Keratinocyte (primary cell): ENCODE measurements at regions not wholly inside any gene's neighbourhood (a gene's known extent, or its start where the extent isn't known, plus 50 kb on each side); places are given as distances from the start of the nearest gene placed in this dataset.

Experiments
- DNase-seq: peaks from one replicate; pipeline ENCODE4 v3.0.0-alpha.2; 2011; ENCODE audit warnings: low read depth, missing footprints, low spot score
- FAIRE-seq: peaks from 2 replicates; lab custom pipeline; 2011; peaks lifted over from hg19 to GRCh38; lab: Jason Lieb, UNC
- H2AFZ ChIP-seq: 2 replicates; pipeline ENCODE4 v1.6.0; 2012; ENCODE audit warnings: low read length, control low read depth, inconsistent platforms; ENCODE audit not compliant: control insufficient read depth
- H3K27ac ChIP-seq: 2 replicates; pipeline ENCODE4 v1.5.1; 2011; ENCODE audit warnings: low read length; ENCODE audit not compliant: control insufficient read depth, insufficient read depth
- H3K27me3 ChIP-seq: 3 replicates; pipeline ENCODE4 v1.6.0; 2011; ENCODE audit warnings: low read length; ENCODE audit not compliant: control insufficient read depth, insufficient read depth; ENCODE audit errors: extremely low read depth
- H3K36me3 ChIP-seq, 2 experiments: 2 replicates in 1 of 2; 3 replicates in 1 of 2; pipeline ENCODE4 v1.5.1; 2011; ENCODE audit warnings: low read length in 2 of 2, mild to moderate bottlenecking in 1 of 2; ENCODE audit not compliant: control insufficient read depth in 2 of 2, insufficient read depth in 2 of 2; ENCODE audit errors: extremely low read depth in 1 of 2
- H3K4me1 ChIP-seq: 3 replicates; pipeline ENCODE4 v1.5.1; 2011; ENCODE audit warnings: low read length; ENCODE audit not compliant: control insufficient read depth, insufficient read depth; ENCODE audit errors: extremely low read depth
- H3K4me2 ChIP-seq: 3 replicates; pipeline ENCODE4 v1.6.0; 2011; ENCODE audit warnings: low read depth, low read length; ENCODE audit not compliant: control insufficient read depth, insufficient read depth; ENCODE audit errors: extremely low read depth
- H3K4me3 ChIP-seq, 3 experiments: fragments of 200-600 bp in 1 of 3; sonication (generic) in 1 of 3; 2 replicates in 2 of 3; 3 replicates in 1 of 3; pipeline ENCODE4 v1.5.1; 2011 to 2016; ENCODE audit warnings: low read length in 3 of 3, mild to moderate bottlenecking in 3 of 3, control low read depth in 2 of 3, inconsistent platforms in 1 of 3, low read depth in 1 of 3, mixed read lengths in 1 of 3, mixed run types in 1 of 3, moderate library complexity in 1 of 3; ENCODE audit not compliant: control insufficient read depth in 2 of 3, insufficient read depth in 2 of 3; ENCODE audit errors: extremely low read depth in 1 of 3
- H3K79me2 ChIP-seq: 2 replicates; pipeline ENCODE4 v1.6.0; 2012; ENCODE audit warnings: low read length; ENCODE audit not compliant: control insufficient read depth, insufficient read depth
- H3K9ac ChIP-seq: 3 replicates; pipeline ENCODE4 v1.6.0; 2011; ENCODE audit warnings: low read length; ENCODE audit not compliant: control insufficient read depth, insufficient read depth; ENCODE audit errors: extremely low read depth
- H3K9me1 ChIP-seq: 3 replicates; pipeline ENCODE4 v1.6.0; 2011; ENCODE audit warnings: low read length; ENCODE audit not compliant: control insufficient read depth, insufficient read depth; ENCODE audit errors: extremely low read depth
- H3K9me3 ChIP-seq: 2 replicates; pipeline ENCODE4 v1.5.1; 2012; ENCODE audit warnings: low read depth, low read length; ENCODE audit not compliant: control insufficient read depth
- H4K20me1 ChIP-seq: 3 replicates; pipeline ENCODE4 v1.6.0; 2011; ENCODE audit warnings: low read length; ENCODE audit not compliant: control insufficient read depth, insufficient read depth; ENCODE audit errors: extremely low read depth
- EZH2 ChIP-seq: IDR thresholded peaks from one replicate; pipeline ENCODE4 v1.6.1; 2012; ENCODE audit warnings: inconsistent platforms, mild to moderate bottlenecking, low read length, moderate library complexity
- dilution Hi-C: fragments of 300-500 bp; cut with MboI; formaldehyde crosslinking; loops from one replicate; pipeline ENCODE4 v1.7.0; 2020; ENCODE audit warnings: low sequenced_read_pairs; ENCODE audit not compliant: extremely low pct_ligation_motif_present
- TF ChIP-seq, protein P1 (sequence below), 3 experiments: IDR thresholded peaks in 1 of 3; conservative IDR thresholded peaks in 1 of 3; optimal IDR thresholded peaks in 1 of 3; 2 replicates in 2 of 3; 3 replicates in 1 of 3; pipeline versions ENCODE3 to v1.5.1; 2011; ENCODE audit warnings: low read length in 3 of 3, mild to moderate bottlenecking in 3 of 3, moderate library complexity in 2 of 3, control low read depth in 1 of 3, inconsistent platforms in 1 of 3; ENCODE audit not compliant: insufficient read depth in 2 of 3; ENCODE audit errors: extremely low read depth in 1 of 3

DNA sequence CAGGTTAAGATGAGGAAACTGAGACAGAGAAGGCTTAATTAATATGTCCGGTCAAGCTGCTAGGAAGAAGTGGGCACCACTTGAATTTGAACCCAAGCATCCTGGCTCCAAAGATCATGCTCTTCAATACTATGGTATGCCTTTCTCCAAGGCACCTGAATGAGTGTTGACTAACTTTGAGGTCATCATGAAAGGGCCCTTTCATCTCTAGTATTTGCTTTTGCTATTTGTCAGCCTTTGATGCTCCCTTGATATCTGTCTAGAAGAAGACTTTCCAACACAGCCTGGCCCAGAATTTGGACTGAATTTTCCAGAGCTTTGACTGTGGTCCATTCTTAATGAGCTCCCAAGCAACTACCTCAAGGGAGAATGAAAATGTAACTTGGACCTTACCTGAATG, 179.1 kb upstream of the DKK2 start:
- no peak for DNase-seq
- H3K4me2 ChIP-seq: no peak overlapping the region
- dilution Hi-C loops: no loop called here
- no peak overlapping the region for H3K9ac ChIP-seq
- no peaks in the 10 kb centered on the region for H3K79me2 ChIP-seq
- TF ChIP-seq, protein P1, sequence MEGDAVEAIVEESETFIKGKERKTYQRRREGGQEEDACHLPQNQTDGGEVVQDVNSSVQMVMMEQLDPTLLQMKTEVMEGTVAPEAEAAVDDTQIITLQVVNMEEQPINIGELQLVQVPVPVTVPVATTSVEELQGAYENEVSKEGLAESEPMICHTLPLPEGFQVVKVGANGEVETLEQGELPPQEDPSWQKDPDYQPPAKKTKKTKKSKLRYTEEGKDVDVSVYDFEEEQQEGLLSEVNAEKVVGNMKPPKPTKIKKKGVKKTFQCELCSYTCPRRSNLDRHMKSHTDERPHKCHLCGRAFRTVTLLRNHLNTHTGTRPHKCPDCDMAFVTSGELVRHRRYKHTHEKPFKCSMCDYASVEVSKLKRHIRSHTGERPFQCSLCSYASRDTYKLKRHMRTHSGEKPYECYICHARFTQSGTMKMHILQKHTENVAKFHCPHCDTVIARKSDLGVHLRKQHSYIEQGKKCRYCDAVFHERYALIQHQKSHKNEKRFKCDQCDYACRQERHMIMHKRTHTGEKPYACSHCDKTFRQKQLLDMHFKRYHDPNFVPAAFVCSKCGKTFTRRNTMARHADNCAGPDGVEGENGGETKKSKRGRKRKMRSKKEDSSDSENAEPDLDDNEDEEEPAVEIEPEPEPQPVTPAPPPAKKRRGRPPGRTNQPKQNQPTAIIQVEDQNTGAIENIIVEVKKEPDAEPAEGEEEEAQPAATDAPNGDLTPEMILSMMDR (optimal IDR thresholded peaks at IDR 0.05 in 1 of 3, IDR thresholded peaks at IDR 0.05 in 1 of 3, conservative IDR thresholded peaks at IDR 0.05 in 1 of 3; ENCODE audit: extremely low read depth in 1 of 3, insufficient read depth in 2 of 3, low read length in 3 of 3): no peak
- no peak for TF ChIP-seq EZH2
- H3K9me3 ChIP-seq: no peaks in the 10 kb centered on the region
- no peaks in the 10 kb centered on the region for H3K9me1 ChIP-seq
- H4K20me1 ChIP-seq: no peaks in the 10 kb centered on the region
- H3K27ac ChIP-seq: no peak overlapping the region
- no peaks in the 10 kb centered on the region for H3K36me3 ChIP-seq
- FAIRE-seq: no peak
- no peak overlapping the region for H2AFZ ChIP-seq
- no peak overlapping the region for H3K4me3 ChIP-seq
- peaks cover 5% of the 10 kb centered on the region for H3K4me1 ChIP-seq
- peaks cover 6% of the 10 kb centered on the region for H3K27me3 ChIP-seq

DNA sequence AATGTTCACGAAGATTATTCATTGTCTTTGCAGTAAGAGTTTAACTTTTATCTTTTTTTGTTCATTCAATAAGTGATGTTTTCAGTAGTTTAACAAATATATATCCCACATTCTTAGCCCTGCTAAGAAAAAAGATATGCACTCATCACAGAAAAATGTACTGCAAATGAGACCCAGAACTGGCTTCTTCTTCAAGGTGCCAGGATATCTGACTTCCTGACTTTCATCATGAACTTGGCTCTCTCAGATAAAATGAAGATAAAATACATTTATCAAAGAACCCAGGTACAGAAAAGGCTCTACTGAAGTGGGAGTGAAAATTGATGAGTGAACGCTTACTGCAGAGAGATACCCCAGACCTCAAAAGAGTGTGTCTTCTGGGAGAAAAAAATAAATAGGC, 177.8 kb upstream of the DKK2 start:
- FAIRE-seq (no peak), DNase-seq (no peak)
- no peak for TF ChIP-seq EZH2
- TF ChIP-seq, protein P1 (optimal IDR thresholded peaks at IDR 0.05 in 1 of 3, IDR thresholded peaks at IDR 0.05 in 1 of 3, conservative IDR thresholded peaks at IDR 0.05 in 1 of 3; ENCODE audit: extremely low read depth in 1 of 3, insufficient read depth in 2 of 3, low read length in 3 of 3): no peak

More for the DNA sequence above, 177.8 kb upstream of the DKK2 start:
- H3K27ac ChIP-seq: no peak overlapping the region
- no peak overlapping the region for H3K9ac ChIP-seq
- H3K27me3 ChIP-seq: peaks cover 6% of the 10 kb centered on the region
- no peak overlapping the region for H3K4me3 ChIP-seq
- no peaks in the 10 kb centered on the region for H3K79me2 ChIP-seq
- no peaks in the 10 kb centered on the region for H3K9me1 ChIP-seq
- no peaks in the 10 kb centered on the region for H3K9me3 ChIP-seq
- dilution Hi-C loops: no loop called here
- H2AFZ ChIP-seq: no peak overlapping the region
- H4K20me1 ChIP-seq: no peaks in the 10 kb centered on the region
- H3K4me2 ChIP-seq: no peak overlapping the region
- H3K4me1 ChIP-seq: peaks cover 5% of the 10 kb centered on the region
- no peaks in the 10 kb centered on the region for H3K36me3 ChIP-seq
